HEK293 (cell line): ENCODE measurements at regions not wholly inside any gene's neighbourhood (a gene's known extent, or its start where the extent isn't known, plus 50 kb on each side); places are given as distances from the start of the nearest gene placed in this dataset.
A peak's percentile ranks its signal among the peaks of the same experiment; 100 is the strongest.

Source experiments
- EGR2 ChIP-seq: fragments of 450-650 bp; formaldehyde crosslinking; IDR thresholded peaks from 2 replicates; pipeline ENCODE4 v1.5.1; 2016; ENCODE audit warnings: low read depth, missing biosample characterization, missing genetic modification characterization
- HOXC10 ChIP-seq: sonication (generic); formaldehyde crosslinking; IDR thresholded peaks from 2 replicates; pipeline ENCODE4 v1.8.1; 2023; ENCODE audit warnings: mild to moderate bottlenecking, missing genetic modification reagents
- KLF7 ChIP-seq: fragments of 450-650 bp; formaldehyde crosslinking; IDR thresholded peaks from 2 replicates; pipeline ENCODE4 v1.5.1; 2016; ENCODE audit warnings: missing biosample characterization, missing genetic modification characterization, borderline replicate concordance
- REST ChIP-seq: fragments of 450-650 bp; formaldehyde crosslinking; IDR thresholded peaks from 2 replicates; pipeline ENCODE4 v1.5.1; 2016; ENCODE audit warnings: missing biosample characterization, missing genetic modification characterization
- SALL2 ChIP-seq: fragments of 450-650 bp; formaldehyde crosslinking; IDR thresholded peaks from 2 replicates; pipeline ENCODE4 v1.5.0; 2017; ENCODE audit warnings: missing biosample characterization, mild to moderate bottlenecking, missing genetic modification characterization, borderline replicate concordance
- YY1 ChIP-seq: fragments of 450-650 bp; formaldehyde crosslinking; IDR thresholded peaks from 2 replicates; pipeline ENCODE4 v1.5.1; 2018; ENCODE audit warnings: missing biosample characterization, missing genetic modification characterization
- ZBTB26 ChIP-seq: fragments of 450-650 bp; formaldehyde crosslinking; optimal IDR thresholded peaks from 2 replicates; pipeline ENCODE3; 2016; ENCODE audit warnings: missing biosample characterization, mild to moderate bottlenecking, missing genetic modification characterization
- ZNF121 ChIP-seq: fragments of 450-650 bp; formaldehyde crosslinking; IDR thresholded peaks from 2 replicates; pipeline ENCODE4 v1.5.1; 2016; ENCODE audit warnings: missing biosample characterization, missing genetic modification characterization
- ZNF169 ChIP-seq: fragments of 450-650 bp; formaldehyde crosslinking; IDR thresholded peaks from 2 replicates; pipeline ENCODE4 v1.5.1; 2016; ENCODE audit warnings: missing biosample characterization, missing genetic modification characterization
- ZNF174 ChIP-seq: fragments of 450-650 bp; formaldehyde crosslinking; IDR thresholded peaks from 2 replicates; pipeline ENCODE4 v1.5.0; 2017; ENCODE audit warnings: missing biosample characterization, mild to moderate bottlenecking, missing genetic modification characterization
- ZNF18 ChIP-seq: fragments of 450-650 bp; formaldehyde crosslinking; IDR thresholded peaks from 2 replicates; pipeline ENCODE4 v1.5.1; 2016; ENCODE audit warnings: missing biosample characterization, missing genetic modification characterization
- ZNF2 ChIP-seq: fragments of 450-650 bp; formaldehyde crosslinking; IDR thresholded peaks from 2 replicates; pipeline ENCODE4 v1.5.1; 2016; ENCODE audit warnings: missing biosample characterization, missing genetic modification characterization
- ZNF223 ChIP-seq: fragments of 450-650 bp; formaldehyde crosslinking; IDR thresholded peaks from 2 replicates; pipeline ENCODE4 v1.5.1; 2016; ENCODE audit warnings: missing biosample characterization, missing genetic modification characterization
- ZNF23 ChIP-seq: fragments of 450-650 bp; formaldehyde crosslinking; IDR thresholded peaks from 2 replicates; pipeline ENCODE4 v1.5.1; 2016; ENCODE audit warnings: missing biosample characterization, missing genetic modification characterization, borderline replicate concordance
- ZNF274 ChIP-seq, 2 experiments: fragments of 200-500 bp in 1 of 2; fragments of 450-650 bp in 1 of 2; sonication (Bioruptor generic) in 1 of 2; formaldehyde crosslinking in 1 of 2; IDR thresholded peaks; 2 replicates each; pipeline versions ENCODE4 v1.5.1 to v1.6.1; 2014 to 2016; ENCODE audit warnings: borderline replicate concordance in 1 of 2, inconsistent platforms in 1 of 2, low read length in 1 of 2, missing biosample characterization in 1 of 2, missing genetic modification characterization in 1 of 2
- ZNF335 ChIP-seq: fragments of 450-650 bp; formaldehyde crosslinking; conservative IDR thresholded peaks from 2 replicates; pipeline ENCODE4 v1.5.1; 2016; ENCODE audit warnings: missing biosample characterization, missing genetic modification characterization
- ZNF37A ChIP-seq: fragments of 450-650 bp; IDR thresholded peaks from 2 replicates; pipeline ENCODE4 v1.5.1; 2018; ENCODE audit warnings: missing biosample characterization, missing genetic modification characterization
- ZNF426 ChIP-seq: fragments of 450-650 bp; formaldehyde crosslinking; IDR thresholded peaks from 2 replicates; pipeline ENCODE4 v1.5.1; 2017; ENCODE audit warnings: missing biosample characterization, missing genetic modification characterization, mild to moderate bottlenecking, inconsistent platforms, moderate library complexity
- ZNF521 ChIP-seq: fragments of 450-650 bp; formaldehyde crosslinking; IDR thresholded peaks from 2 replicates; pipeline ENCODE4 v1.5.1; 2017; ENCODE audit warnings: missing biosample characterization, mild to moderate bottlenecking, missing genetic modification characterization
- ZNF548 ChIP-seq: fragments of 450-650 bp; formaldehyde crosslinking; IDR thresholded peaks from 2 replicates; pipeline ENCODE4 v1.5.1; 2016; ENCODE audit warnings: missing biosample characterization, missing genetic modification characterization
- ZNF621 ChIP-seq: fragments of 450-650 bp; formaldehyde crosslinking; IDR thresholded peaks from 2 replicates; pipeline ENCODE4 v1.5.1; 2017; ENCODE audit warnings: missing biosample characterization, missing genetic modification characterization
- ZNF664 ChIP-seq: fragments of 450-650 bp; formaldehyde crosslinking; IDR thresholded peaks from 2 replicates; pipeline ENCODE4 v1.5.1; 2016; ENCODE audit warnings: missing biosample characterization, missing genetic modification characterization
- ZNF670 ChIP-seq: fragments of 450-650 bp; formaldehyde crosslinking; IDR thresholded peaks from 2 replicates; pipeline ENCODE4 v1.5.1; 2016; ENCODE audit warnings: missing biosample characterization, missing genetic modification characterization, low read depth
- ZNF707 ChIP-seq: fragments of 450-650 bp; formaldehyde crosslinking; IDR thresholded peaks from 2 replicates; pipeline ENCODE4 v1.5.1; 2016; ENCODE audit warnings: missing biosample characterization, missing genetic modification characterization
- ZNF843 ChIP-seq: fragments of 450-650 bp; formaldehyde crosslinking; IDR thresholded peaks from 2 replicates; pipeline ENCODE4 v1.5.1; 2016; ENCODE audit warnings: missing biosample characterization, missing genetic modification characterization
- TF ChIP-seq, protein P1 (sequence below): fragments of 450-650 bp; formaldehyde crosslinking; IDR thresholded peaks from 2 replicates; pipeline ENCODE4 v1.5.1; 2016; ENCODE audit warnings: missing biosample characterization, missing genetic modification characterization, low read depth
- TF ChIP-seq, protein P2 (sequence below): fragments of 450-650 bp; formaldehyde crosslinking; IDR thresholded peaks from 2 replicates; pipeline ENCODE4 v1.5.1; 2016; ENCODE audit warnings: missing biosample characterization, missing genetic modification characterization
- TF ChIP-seq, protein P3 (sequence below): fragments of 450-650 bp; formaldehyde crosslinking; IDR thresholded peaks from 2 replicates; pipeline ENCODE4 v1.5.1; 2017; ENCODE audit warnings: missing biosample characterization, missing genetic modification characterization

DNA sequence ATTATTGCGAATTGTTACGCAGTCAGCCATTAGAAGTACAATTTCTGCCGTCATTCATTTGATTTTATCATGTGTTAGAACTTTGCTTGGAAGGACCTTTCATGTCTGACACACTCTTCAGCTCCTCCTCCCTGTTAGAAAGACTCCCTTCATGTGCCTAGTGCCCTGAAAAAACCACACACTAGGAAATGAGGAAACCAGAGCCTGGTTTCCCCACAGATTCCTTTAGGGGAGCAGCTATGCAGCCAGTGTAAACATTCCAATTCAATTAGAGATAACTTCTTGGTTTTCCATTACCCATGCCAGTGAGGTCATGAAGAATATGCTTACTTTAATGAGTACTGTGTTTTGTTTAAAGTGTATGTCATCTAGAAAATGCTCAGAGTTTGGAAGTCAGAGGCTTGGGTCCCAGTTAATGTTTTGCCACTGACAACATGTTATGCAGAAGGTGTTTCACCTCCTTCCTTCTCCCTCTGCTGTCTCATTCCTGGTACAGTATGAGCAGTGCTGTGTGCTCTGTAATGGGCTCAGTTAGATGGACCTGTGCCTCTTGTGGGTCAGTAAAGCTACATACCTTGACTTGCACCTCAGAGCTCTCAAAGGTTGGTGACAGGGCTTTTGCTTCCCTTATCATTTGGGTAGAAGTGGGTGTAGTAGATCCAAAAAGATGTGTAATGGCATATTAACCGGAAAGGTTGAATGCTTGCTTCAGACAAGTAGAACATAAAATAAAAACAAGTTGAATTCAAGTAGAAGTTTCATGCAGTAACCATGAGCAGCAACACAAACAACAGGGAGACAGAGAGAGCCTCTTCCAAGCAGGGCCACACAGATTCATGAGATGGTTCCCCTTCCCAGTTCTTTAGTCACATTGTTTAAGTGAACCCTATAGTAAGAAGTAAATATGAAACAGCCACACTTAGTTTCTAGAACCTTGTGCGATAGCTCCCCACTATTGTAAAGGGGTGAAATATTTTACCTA, 52.6 kb upstream of the TNFAIP8 start (continued):
- TF ChIP-seq REST (tag by site-specific recombination), result no peak
- no peak for TF ChIP-seq ZNF707
- TF ChIP-seq YY1 (tag by site-specific recombination), result no peak
- no peak for TF ChIP-seq ZNF621 (tag by site-specific recombination)
- TF ChIP-seq, protein P1, sequence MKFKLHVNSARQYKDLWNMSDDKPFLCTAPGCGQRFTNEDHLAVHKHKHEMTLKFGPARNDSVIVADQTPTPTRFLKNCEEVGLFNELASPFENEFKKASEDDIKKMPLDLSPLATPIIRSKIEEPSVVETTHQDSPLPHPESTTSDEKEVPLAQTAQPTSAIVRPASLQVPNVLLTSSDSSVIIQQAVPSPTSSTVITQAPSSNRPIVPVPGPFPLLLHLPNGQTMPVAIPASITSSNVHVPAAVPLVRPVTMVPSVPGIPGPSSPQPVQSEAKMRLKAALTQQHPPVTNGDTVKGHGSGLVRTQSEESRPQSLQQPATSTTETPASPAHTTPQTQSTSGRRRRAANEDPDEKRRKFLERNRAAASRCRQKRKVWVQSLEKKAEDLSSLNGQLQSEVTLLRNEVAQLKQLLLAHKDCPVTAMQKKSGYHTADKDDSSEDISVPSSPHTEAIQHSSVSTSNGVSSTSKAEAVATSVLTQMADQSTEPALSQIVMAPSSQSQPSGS (tag by site-specific recombination), result peak; percentile 80
- no peak for TF ChIP-seq ZNF521 (tag by site-specific recombination)
- no peak for TF ChIP-seq KLF7 (tag by site-specific recombination)
- TF ChIP-seq ZNF2, result 0 out of 2 replicates have a peak, but pooled peaks have one; percentile 24
- TF ChIP-seq, protein P2, sequence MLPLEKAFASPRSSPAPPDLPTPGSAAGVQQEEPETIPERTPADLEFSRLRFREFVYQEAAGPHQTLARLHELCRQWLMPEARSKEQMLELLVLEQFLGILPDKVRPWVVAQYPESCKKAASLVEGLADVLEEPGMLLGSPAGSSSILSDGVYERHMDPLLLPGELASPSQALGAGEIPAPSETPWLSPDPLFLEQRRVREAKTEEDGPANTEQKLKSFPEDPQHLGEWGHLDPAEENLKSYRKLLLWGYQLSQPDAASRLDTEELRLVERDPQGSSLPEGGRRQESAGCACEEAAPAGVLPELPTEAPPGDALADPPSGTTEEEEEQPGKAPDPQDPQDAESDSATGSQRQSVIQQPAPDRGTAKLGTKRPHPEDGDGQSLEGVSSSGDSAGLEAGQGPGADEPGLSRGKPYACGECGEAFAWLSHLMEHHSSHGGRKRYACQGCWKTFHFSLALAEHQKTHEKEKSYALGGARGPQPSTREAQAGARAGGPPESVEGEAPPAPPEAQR (tag by site-specific recombination), result no peak
- no peak for TF ChIP-seq ZNF169 (tag by site-specific recombination)
- no peak for TF ChIP-seq ZNF121
- TF ChIP-seq SALL2, result no peak
- TF ChIP-seq HOXC10 (CRISPR knock-in tag), result no peak
- TF ChIP-seq ZNF548, result no peak
- no peak for TF ChIP-seq ZNF670 (tag by site-specific recombination)
- TF ChIP-seq ZNF664 (tag by site-specific recombination), result peak; percentile 84
- no peak for TF ChIP-seq ZNF274 (IDR thresholded peaks at IDR 0.05; ENCODE audit: low read length)
- TF ChIP-seq ZNF274 (tag by site-specific recombination; IDR thresholded peaks at IDR 0.05; ENCODE audit: borderline replicate concordance), result no peak
- TF ChIP-seq ZNF174 (tag by site-specific recombination), result no peak
- TF ChIP-seq ZNF37A, result no peak
- TF ChIP-seq, protein P3, sequence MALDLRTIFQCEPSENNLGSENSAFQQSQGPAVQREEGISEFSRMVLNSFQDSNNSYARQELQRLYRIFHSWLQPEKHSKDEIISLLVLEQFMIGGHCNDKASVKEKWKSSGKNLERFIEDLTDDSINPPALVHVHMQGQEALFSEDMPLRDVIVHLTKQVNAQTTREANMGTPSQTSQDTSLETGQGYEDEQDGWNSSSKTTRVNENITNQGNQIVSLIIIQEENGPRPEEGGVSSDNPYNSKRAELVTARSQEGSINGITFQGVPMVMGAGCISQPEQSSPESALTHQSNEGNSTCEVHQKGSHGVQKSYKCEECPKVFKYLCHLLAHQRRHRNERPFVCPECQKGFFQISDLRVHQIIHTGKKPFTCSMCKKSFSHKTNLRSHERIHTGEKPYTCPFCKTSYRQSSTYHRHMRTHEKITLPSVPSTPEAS (tag by site-specific recombination), result no peak
- 0 out of 2 replicates have a peak, but pooled peaks have one; percentile 17 for TF ChIP-seq ZNF18 (tag by site-specific recombination)
- no peak for TF ChIP-seq ZNF426 (tag by site-specific recombination)
- TF ChIP-seq ZBTB26 (tag by site-specific recombination), result no peak
- TF ChIP-seq ZNF335 (tag by site-specific recombination), result peak; percentile 56; the same call in 1 of the 2 replicates
- peak; percentile 94 for TF ChIP-seq ZNF843 (tag by site-specific recombination)
- no peak for TF ChIP-seq ZNF23 (tag by site-specific recombination)
- no peak for TF ChIP-seq EGR2
- no peak for TF ChIP-seq ZNF223 (tag by site-specific recombination)
